ENCODE measurements at regions not wholly inside any gene's neighbourhood (a gene's known extent, or its start where the extent isn't known, plus 50 kb on each side); places are given as distances from the start of the nearest gene placed in this dataset.

DNA sequence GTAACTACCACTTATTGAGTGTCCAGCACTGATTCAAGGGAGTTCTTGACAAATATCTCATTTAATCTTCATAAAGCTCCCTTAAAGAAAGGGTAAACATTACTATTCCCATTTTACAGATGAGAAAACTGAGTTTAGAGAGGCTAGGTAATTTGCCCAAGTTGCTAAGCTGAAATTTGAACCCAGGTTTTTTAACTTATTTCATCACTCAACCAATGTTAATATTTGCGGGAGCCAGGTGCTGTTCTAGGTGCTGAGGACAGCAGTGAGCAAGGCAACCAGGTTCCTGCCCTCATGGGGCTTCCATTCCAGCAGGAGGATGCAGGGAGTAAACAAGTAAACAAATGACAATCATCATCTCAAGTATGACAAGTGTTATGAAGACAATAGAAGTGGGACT is 104.0 kb upstream of the LHX1 start:
- no peak overlapping the region for H3K4me3 ChIP-seq (ENCODE audit: low read depth, low read length)
- no peak for DNase-seq (ENCODE audit: low read depth)
- TF ChIP-seq POLR2A (IDR thresholded peaks at IDR 0.05; ENCODE audit: extremely low read depth, insufficient read length) = no peak
- no peak for TF ChIP-seq MYC (IDR thresholded peaks at IDR 0.05; ENCODE audit: low read depth, low read length)
- TF ChIP-seq, protein P1, sequence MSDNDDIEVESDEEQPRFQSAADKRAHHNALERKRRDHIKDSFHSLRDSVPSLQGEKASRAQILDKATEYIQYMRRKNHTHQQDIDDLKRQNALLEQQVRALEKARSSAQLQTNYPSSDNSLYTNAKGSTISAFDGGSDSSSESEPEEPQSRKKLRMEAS (IDR thresholded peaks at IDR 0.05; ENCODE audit: low read depth, low read length) = no peak
- TF ChIP-seq, protein P2, sequence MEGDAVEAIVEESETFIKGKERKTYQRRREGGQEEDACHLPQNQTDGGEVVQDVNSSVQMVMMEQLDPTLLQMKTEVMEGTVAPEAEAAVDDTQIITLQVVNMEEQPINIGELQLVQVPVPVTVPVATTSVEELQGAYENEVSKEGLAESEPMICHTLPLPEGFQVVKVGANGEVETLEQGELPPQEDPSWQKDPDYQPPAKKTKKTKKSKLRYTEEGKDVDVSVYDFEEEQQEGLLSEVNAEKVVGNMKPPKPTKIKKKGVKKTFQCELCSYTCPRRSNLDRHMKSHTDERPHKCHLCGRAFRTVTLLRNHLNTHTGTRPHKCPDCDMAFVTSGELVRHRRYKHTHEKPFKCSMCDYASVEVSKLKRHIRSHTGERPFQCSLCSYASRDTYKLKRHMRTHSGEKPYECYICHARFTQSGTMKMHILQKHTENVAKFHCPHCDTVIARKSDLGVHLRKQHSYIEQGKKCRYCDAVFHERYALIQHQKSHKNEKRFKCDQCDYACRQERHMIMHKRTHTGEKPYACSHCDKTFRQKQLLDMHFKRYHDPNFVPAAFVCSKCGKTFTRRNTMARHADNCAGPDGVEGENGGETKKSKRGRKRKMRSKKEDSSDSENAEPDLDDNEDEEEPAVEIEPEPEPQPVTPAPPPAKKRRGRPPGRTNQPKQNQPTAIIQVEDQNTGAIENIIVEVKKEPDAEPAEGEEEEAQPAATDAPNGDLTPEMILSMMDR (IDR thresholded peaks at IDR 0.05; ENCODE audit: low read depth, low read length) = no peak

DNA sequence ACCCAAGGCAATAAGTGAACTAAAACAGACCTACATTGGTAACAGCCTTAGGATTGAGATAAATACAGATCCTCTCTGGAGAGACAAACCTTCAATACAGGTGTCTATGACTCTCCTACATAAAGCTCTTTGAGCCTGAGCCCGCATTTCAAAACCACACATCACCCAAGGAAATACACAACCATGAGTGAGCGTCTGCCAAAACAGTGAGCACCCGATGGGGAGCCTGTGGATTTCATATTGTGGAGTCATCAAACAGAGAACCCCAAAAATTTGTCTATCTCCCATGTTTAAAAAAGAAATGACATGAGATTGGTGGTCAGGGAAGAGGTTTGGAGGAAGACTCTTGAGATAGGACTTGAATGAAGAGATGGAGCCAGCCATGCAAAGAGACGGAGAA is 102.2 kb upstream of the LHX1 start:
- DNase-seq (ENCODE audit: low read depth) = no peak
- TF ChIP-seq MYC (IDR thresholded peaks at IDR 0.05; ENCODE audit: low read depth, low read length) (no peak), POLR2A (IDR thresholded peaks at IDR 0.05; ENCODE audit: extremely low read depth, insufficient read length) (no peak)
- TF ChIP-seq, protein P1 (IDR thresholded peaks at IDR 0.05; ENCODE audit: low read depth, low read length) = no peak
- TF ChIP-seq, protein P2 (IDR thresholded peaks at IDR 0.05; ENCODE audit: low read depth, low read length) = no peak
- H3K4me3 ChIP-seq (ENCODE audit: low read depth, low read length) = no peak overlapping the region

DNA sequence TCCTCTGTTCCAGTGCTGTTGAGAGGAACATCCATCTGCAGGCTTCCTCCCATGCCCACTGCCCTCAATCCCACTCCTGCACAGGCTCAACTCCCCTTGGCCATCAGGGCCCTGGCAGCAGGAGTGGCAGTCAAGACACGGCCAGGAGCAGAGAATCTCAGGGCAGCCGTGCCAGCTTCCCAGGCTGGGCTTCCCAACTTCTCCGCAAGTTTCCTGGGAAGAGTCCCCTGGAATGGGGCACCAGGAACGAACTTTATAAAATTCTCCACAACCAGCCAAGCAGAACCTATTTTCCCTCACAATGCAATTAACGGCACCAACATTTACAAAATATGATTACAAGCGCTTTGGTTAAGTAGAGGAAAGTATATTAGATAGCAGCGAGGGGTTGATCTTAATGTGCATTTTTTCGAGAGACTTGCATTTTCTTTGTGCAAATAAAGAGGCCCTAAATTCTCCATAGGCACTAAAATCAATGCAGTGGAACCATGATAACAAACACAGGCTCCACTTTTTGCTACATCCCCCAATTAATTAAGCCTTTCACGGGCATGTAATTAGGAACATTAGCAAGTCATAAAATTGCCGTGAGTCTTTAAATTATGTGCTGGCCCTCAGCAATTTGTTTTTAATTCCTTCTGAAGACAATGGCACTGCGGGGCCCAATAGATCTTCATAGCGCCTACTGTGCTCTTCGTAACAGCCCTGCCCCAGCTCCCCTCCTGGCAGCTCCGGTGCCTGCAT is 99.9 kb upstream of the LHX1 start:
- TF ChIP-seq MYC (IDR thresholded peaks at IDR 0.05; ENCODE audit: low read depth, low read length) = no peak
- TF ChIP-seq POLR2A (IDR thresholded peaks at IDR 0.05; ENCODE audit: extremely low read depth, insufficient read length) = no peak
- TF ChIP-seq, protein P2 (IDR thresholded peaks at IDR 0.05; ENCODE audit: low read depth, low read length) = no peak
- TF ChIP-seq, protein P1 (IDR thresholded peaks at IDR 0.05; ENCODE audit: low read depth, low read length) = no peak
- H3K4me3 ChIP-seq (ENCODE audit: low read depth, low read length) = no peak overlapping the region
- no peak for DNase-seq (ENCODE audit: low read depth)

DNA sequence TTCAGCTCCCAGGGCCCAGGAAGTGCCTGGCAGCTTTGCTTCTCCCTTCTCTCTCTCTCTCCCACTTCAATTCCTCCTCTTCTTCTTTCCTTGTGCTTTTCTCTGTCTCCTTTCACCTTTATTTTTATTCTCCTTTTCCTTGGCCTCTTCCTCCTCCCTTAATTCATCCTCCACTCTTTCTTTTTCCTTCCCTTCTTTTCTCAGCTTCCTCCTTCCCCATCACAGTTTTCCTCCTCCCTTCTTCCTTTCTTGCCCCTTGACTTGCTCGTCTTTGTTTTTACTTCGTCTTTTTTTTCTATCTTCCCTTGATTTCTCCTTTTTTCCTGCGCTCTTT is 99.4 kb upstream of the LHX1 start:
- TF ChIP-seq MYC (IDR thresholded peaks at IDR 0.05; ENCODE audit: low read depth, low read length) (no peak), POLR2A (IDR thresholded peaks at IDR 0.05; ENCODE audit: extremely low read depth, insufficient read length) (no peak)
- TF ChIP-seq, protein P2 (IDR thresholded peaks at IDR 0.05; ENCODE audit: low read depth, low read length) = no peak
- TF ChIP-seq, protein P1 (IDR thresholded peaks at IDR 0.05; ENCODE audit: low read depth, low read length) = no peak
- no peak overlapping the region for H3K4me3 ChIP-seq (ENCODE audit: low read depth, low read length)
- no peak for DNase-seq (ENCODE audit: low read depth)

DNA sequence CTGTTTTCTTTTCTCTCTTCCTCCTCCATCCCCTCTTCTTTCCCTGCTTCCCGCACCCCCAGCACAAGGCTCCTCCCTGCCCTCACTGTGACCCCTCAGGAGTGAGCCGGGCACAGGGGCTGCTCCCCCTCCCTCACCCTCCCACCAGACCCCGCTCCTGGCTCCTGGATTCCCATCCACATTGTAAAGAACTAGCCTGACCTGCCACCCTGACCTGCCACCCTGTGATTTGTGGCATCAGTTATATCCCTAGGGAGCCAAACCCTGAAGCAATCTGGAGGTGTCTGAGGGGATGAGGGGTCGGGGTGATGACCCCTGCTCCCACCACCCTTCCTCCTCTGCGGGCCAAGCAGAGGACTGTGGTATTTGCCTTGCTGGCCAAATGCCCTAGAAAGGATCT is 98.0 kb upstream of the LHX1 start:
- TF ChIP-seq, protein P2 (IDR thresholded peaks at IDR 0.05; ENCODE audit: low read depth, low read length) = no peak
- TF ChIP-seq, protein P1 (IDR thresholded peaks at IDR 0.05; ENCODE audit: low read depth, low read length) = no peak
- TF ChIP-seq POLR2A (IDR thresholded peaks at IDR 0.05; ENCODE audit: extremely low read depth, insufficient read length) (no peak), MYC (IDR thresholded peaks at IDR 0.05; ENCODE audit: low read depth, low read length) (no peak)
- H3K4me3 ChIP-seq (ENCODE audit: low read depth, low read length) = no peak overlapping the region
- no peak for DNase-seq (ENCODE audit: low read depth)

Data from NB4 (cell line).